HG03432 (cell line): ENCODE measurements at regions not wholly inside any gene's neighbourhood (a gene's known extent, or its start where the extent isn't known, plus 50 kb on each side); places are given as distances from the start of the nearest gene placed in this dataset.
"Not testable (repeated sequence)": the region's sequence is repeated elsewhere in the genome, so short reads cannot be mapped to it uniquely, and the experiment has no call there.

Experiments
- ATAC-seq: cut with Tn5 transposase; IDR thresholded peaks from one replicate; pipeline ENCODE4 v1.9.1; 2021; ENCODE audit warnings: mild to moderate bottlenecking, moderate library complexity; ENCODE audit not compliant: unreplicated experiment

GRCh38 chr3:98644168-98644567 is 50.8 kb upstream of the CPOX start:
- ATAC-seq = no peak

- ATAC-seq = peak; percentile 71
Measured at GRCh38 chr3:98645039-98645438, 51.6 kb upstream of the CPOX start.

- no peak for ATAC-seq
Measured at GRCh38 chr3:98646680-98647079, 53.3 kb upstream of the CPOX start.

- no peak for ATAC-seq
Measured at GRCh38 chr3:98647197-98647596, 53.8 kb upstream of the CPOX start.

- no peak for ATAC-seq
Measured at GRCh38 chr3:98650971-98651779, 57.8 kb upstream of the CPOX start.

GRCh38 chr3:98651780-98652077 is 58.3 kb upstream of the CPOX start:
- no peak for ATAC-seq

GRCh38 chr3:98655666-98656065 is 62.3 kb upstream of the CPOX start:
- no peak for ATAC-seq

GRCh38 chr3:98657457-98657856 is 64.0 kb upstream of the CPOX start:
- ATAC-seq = peak; percentile 98

GRCh38 chr3:98662699-98663098 is 69.3 kb upstream of the CPOX start:
- ATAC-seq = no peak

- ATAC-seq = no peak
Measured at GRCh38 chr3:98670020-98670419, 76.6 kb upstream of the CPOX start.

GRCh38 chr3:98679986-98680385 is 83.2 kb upstream of the ST3GAL6 start:
- ATAC-seq = no peak

- ATAC-seq = no peak
Measured at GRCh38 chr3:98680723-98681122, 82.4 kb upstream of the ST3GAL6 start.

GRCh38 chr3:98681486-98681885 is 81.7 kb upstream of the ST3GAL6 start:
- ATAC-seq = no peak

GRCh38 chr3:98682391-98682790 is 80.7 kb upstream of the ST3GAL6 start:
- ATAC-seq = not testable (repeated sequence)

GRCh38 chr3:98688363-98688762 is 74.8 kb upstream of the ST3GAL6 start:
- no peak for ATAC-seq

GRCh38 chr3:98690876-98691275 is 72.3 kb upstream of the ST3GAL6 start:
- ATAC-seq = no peak

GRCh38 chr3:98691897-98692296 is 71.2 kb upstream of the ST3GAL6 start:
- ATAC-seq = no peak

- no peak for ATAC-seq
Measured at GRCh38 chr3:98692787-98693473, 70.2 kb upstream of the ST3GAL6 start.

- no peak for ATAC-seq
Measured at GRCh38 chr3:98695796-98696195, 67.3 kb upstream of the ST3GAL6 start.

GRCh38 chr3:98696296-98696695 is 66.8 kb upstream of the ST3GAL6 start:
- not testable (repeated sequence) for ATAC-seq

- no peak for ATAC-seq
Measured at GRCh38 chr3:98697225-98697624, 65.9 kb upstream of the ST3GAL6 start.

- ATAC-seq = no peak
Measured at GRCh38 chr3:98699132-98699531, 64.0 kb upstream of the ST3GAL6 start.
